SK-N-SH (cell line): ENCODE measurements at regions not wholly inside any gene's neighbourhood (a gene's known extent, or its start where the extent isn't known, plus 50 kb on each side); places are given as distances from the start of the nearest gene placed in this dataset.

Experiments used
- CTCF ChIA-PET: fragments of 300-600, 350-600 bp; formaldehyde crosslinking; extraction: SDS; loops from one replicate; lab custom pipeline; 2021; lab: Yijun Ruan, JAX
- POLR2A ChIA-PET: fragments of 350-600 bp; sonication (Branson Sonifier 250); formaldehyde crosslinking; extraction: SDS; loops from one replicate; lab custom pipeline; 2020; ENCODE audit warnings: antibody characterized with exemption, inconsistent platforms; lab: Yijun Ruan, JAX
- DNase-seq: peaks from one replicate; pipeline ENCODE4 v3.0.0; 2012
- H2AFZ ChIP-seq: fragments of 200-600 bp; sonication (generic); 2 replicates; pipeline ENCODE4 v1.8.1; 2016; ENCODE audit warnings: antibody characterized with exemption, mild to moderate bottlenecking, low read depth
- H3F3A ChIP-seq: fragments of 200-600 bp; sonication (generic); replicated peaks from 2 replicates; pipeline ENCODE3; 2016; ENCODE audit warnings: antibody characterized with exemption, mild to moderate bottlenecking; ENCODE audit not compliant: insufficient read depth
- H3K27ac ChIP-seq, 2 experiments: fragments of 200-500 bp in 1 of 2; fragments of 200-600 bp in 1 of 2; sonication (Bioruptor generic) in 1 of 2; sonication (generic), shearing (Covaris generic) in 1 of 2; 2 replicates each; pipeline versions ENCODE4 v1.5.1 to v1.6.1; 2014 to 2016; ENCODE audit warnings: low read depth in 2 of 2, inconsistent platforms in 1 of 2, low read length in 1 of 2, mild to moderate bottlenecking in 1 of 2, mixed read lengths in 1 of 2
- H3K27me3 ChIP-seq: fragments of 200-600 bp; sonication (generic), shearing (Covaris generic); 2 replicates; pipeline ENCODE4 v1.6.1; 2016; ENCODE audit warnings: mixed run types; ENCODE audit not compliant: insufficient read depth
- H3K36me3 ChIP-seq, 2 experiments: fragments of 200-500 bp in 1 of 2; fragments of 200-600 bp in 1 of 2; sonication (Bioruptor generic) in 1 of 2; sonication (generic) in 1 of 2; replicated peaks in 1 of 2; 2 replicates each; pipeline versions ENCODE3 to v1.5.1; 2014 to 2016; ENCODE audit warnings: low read length in 1 of 2, mild to moderate bottlenecking in 1 of 2; ENCODE audit not compliant: insufficient read depth in 2 of 2, control insufficient read depth in 1 of 2
- H3K4me1 ChIP-seq, 2 experiments: fragments of 200-500 bp in 1 of 2; fragments of 200-600 bp in 1 of 2; sonication (Bioruptor generic) in 1 of 2; sonication (generic), shearing (Covaris generic) in 1 of 2; 2 replicates each; pipeline versions ENCODE4 v1.5.1 to v1.6.1; 2014 to 2016; ENCODE audit warnings: low read depth in 1 of 2, low read length in 1 of 2, mixed run types in 1 of 2; ENCODE audit not compliant: insufficient read depth in 2 of 2, control insufficient read depth in 1 of 2
- H3K4me2 ChIP-seq: fragments of 200-600 bp; sonication (generic), shearing (Covaris generic); 2 replicates; pipeline ENCODE4 v1.6.1; 2017; ENCODE audit warnings: mixed run types
- H3K4me3 ChIP-seq, 2 experiments: fragments of 200-500 bp in 1 of 2; fragments of 200-600 bp in 1 of 2; sonication (Bioruptor generic) in 1 of 2; sonication (generic), shearing (Covaris generic) in 1 of 2; 2 replicates each; pipeline versions ENCODE4 v1.5.1 to v1.8.1; 2014 to 2016; ENCODE audit warnings: low read depth in 2 of 2, inconsistent platforms in 1 of 2, low read length in 1 of 2, mild to moderate bottlenecking in 1 of 2, mixed read lengths in 1 of 2, moderate library complexity in 1 of 2
- H3K79me2 ChIP-seq: fragments of 200-600 bp; sonication (generic); 2 replicates; pipeline ENCODE4 v1.8.1; 2017; ENCODE audit warnings: mild to moderate bottlenecking; ENCODE audit not compliant: insufficient read depth
- H3K9ac ChIP-seq: fragments of 200-600 bp; sonication (generic); 2 replicates; pipeline ENCODE4 v1.6.1; 2017; ENCODE audit warnings: mixed run types
- H3K9me2 ChIP-seq: fragments of 200-600 bp; sonication (generic); 2 replicates; pipeline ENCODE4 v1.6.1; 2017; ENCODE audit warnings: mixed run types
- H3K9me3 ChIP-seq: fragments of 200-600 bp; sonication (generic); 2 replicates; pipeline ENCODE4 v1.6.1; 2017; ENCODE audit warnings: mixed run types, mild to moderate bottlenecking, moderate library complexity
- H4K20me1 ChIP-seq: fragments of 200-600 bp; sonication (generic); 2 replicates; pipeline ENCODE4 v1.6.1; 2017; ENCODE audit warnings: mild to moderate bottlenecking, mixed run types; ENCODE audit not compliant: insufficient read depth
- ELF1 ChIP-seq: IDR thresholded peaks from 2 replicates; pipeline ENCODE4 v1.4.0; 2012
- FOSL2 ChIP-seq: IDR thresholded peaks from 2 replicates; pipeline ENCODE4 v1.4.0; 2012; ENCODE audit warnings: low read depth, mild to moderate bottlenecking, moderate library complexity, borderline replicate concordance
- FOXJ3 ChIP-seq: sonication (generic); formaldehyde crosslinking; IDR thresholded peaks from 2 replicates; pipeline ENCODE4 v1.5.1; 2020; ENCODE audit warnings: mild to moderate bottlenecking, missing genetic modification reagents
- FOXM1 ChIP-seq: IDR thresholded peaks from 2 replicates; pipeline ENCODE4 v1.4.0; 2012; ENCODE audit warnings: low read depth, mild to moderate bottlenecking
- GATA2 ChIP-seq: sonication (generic); formaldehyde crosslinking; IDR thresholded peaks from 2 replicates; pipeline ENCODE4 v1.5.0; 2020; ENCODE audit warnings: mild to moderate bottlenecking, missing genetic modification reagents
- JUND ChIP-seq: IDR thresholded peaks from 2 replicates; pipeline ENCODE4 v1.4.0; 2012
- MEF2A ChIP-seq: IDR thresholded peaks from 2 replicates; pipeline ENCODE4 v1.4.0; 2012; ENCODE audit warnings: low read depth, borderline replicate concordance
- NFIC ChIP-seq: IDR thresholded peaks from 2 replicates; pipeline ENCODE4 v1.4.0; 2012; ENCODE audit warnings: borderline replicate concordance
- NRF1 ChIP-seq: IDR thresholded peaks from 2 replicates; pipeline ENCODE4 v1.6.1; 2012; ENCODE audit warnings: low read depth, mild to moderate bottlenecking, low read length
- POLR2AphosphoS5 ChIP-seq: IDR thresholded peaks from 2 replicates; pipeline ENCODE4 v1.6.1; 2012; ENCODE audit warnings: low read depth, low read length
- RCOR1 ChIP-seq: fragments of 150-350 bp; IDR thresholded peaks from 2 replicates; pipeline ENCODE4 v1.6.1; 2017; ENCODE audit warnings: antibody characterized with exemption, low read length
- RXRA ChIP-seq: IDR thresholded peaks from 2 replicates; pipeline ENCODE4 v1.4.0; 2012; ENCODE audit warnings: low read depth, mild to moderate bottlenecking, borderline replicate concordance
- SMC3 ChIP-seq: IDR thresholded peaks from 2 replicates; pipeline ENCODE4 v1.6.1; 2012; ENCODE audit warnings: low read depth, low read length, improper control_type of control experiment
- TAF1 ChIP-seq: IDR thresholded peaks from 2 replicates; pipeline ENCODE4 v1.6.1; 2012; ENCODE audit warnings: low read depth, mild to moderate bottlenecking, low read length, moderate library complexity, borderline replicate concordance
- USF1 ChIP-seq: IDR thresholded peaks from 2 replicates; pipeline ENCODE4 v1.4.0; 2012; ENCODE audit warnings: low read depth, borderline replicate concordance
- USF2 ChIP-seq: fragments of 150-350 bp; IDR thresholded peaks from 2 replicates; pipeline ENCODE4 v1.6.1; 2017; ENCODE audit warnings: antibody characterized with exemption, low read length, low read depth, borderline replicate concordance
- YY1 ChIP-seq: IDR thresholded peaks from 2 replicates; pipeline ENCODE4 v1.4.0; 2012; ENCODE audit warnings: low read depth, mild to moderate bottlenecking
- WGBS: methylation state at CpG from one replicate; pipeline ENCODE4 v1.1.6; 2017; ENCODE audit warnings: low lambda C conversion rate; 5-methylcytosine and 5-hydroxymethylcytosine counted together
- TF ChIP-seq, protein P1 (sequence below): IDR thresholded peaks from 2 replicates; pipeline ENCODE4 v1.4.0; 2012; ENCODE audit warnings: low read depth, borderline replicate concordance

GRCh38 chr12:118827047-118827446, 154.3 kb upstream of the SRRM4 start:
- no peaks in the 10 kb centered on the region for H3K79me2 ChIP-seq
- CTCF ChIA-PET: no interaction called here
- no peak overlapping the region for H3K9ac ChIP-seq
- no peak overlapping the region for H2AFZ ChIP-seq
- no peaks in the 10 kb centered on the region for H3K36me3 ChIP-seq
- DNase-seq: no peak
- H3K9me3 ChIP-seq: no peaks in the 10 kb centered on the region
- H3K9me2 ChIP-seq: no peaks in the 10 kb centered on the region
- H4K20me1 ChIP-seq: no peaks in the 10 kb centered on the region
- TF ChIP-seq USF1 (no peak), RXRA (no peak), NFIC (no peak), FOXM1 (no peak), GATA2 (CRISPR knock-in tag) (no peak), JUND (no peak), YY1 (no peak), MEF2A (no peak), RCOR1 (no peak), FOSL2 (no peak), SMC3 (no peak), USF2 (no peak), FOXJ3 (CRISPR knock-in tag) (no peak), ELF1 (no peak), TAF1 (no peak), NRF1 (no peak), POLR2AphosphoS5 (no peak)
- TF ChIP-seq, protein P1, sequence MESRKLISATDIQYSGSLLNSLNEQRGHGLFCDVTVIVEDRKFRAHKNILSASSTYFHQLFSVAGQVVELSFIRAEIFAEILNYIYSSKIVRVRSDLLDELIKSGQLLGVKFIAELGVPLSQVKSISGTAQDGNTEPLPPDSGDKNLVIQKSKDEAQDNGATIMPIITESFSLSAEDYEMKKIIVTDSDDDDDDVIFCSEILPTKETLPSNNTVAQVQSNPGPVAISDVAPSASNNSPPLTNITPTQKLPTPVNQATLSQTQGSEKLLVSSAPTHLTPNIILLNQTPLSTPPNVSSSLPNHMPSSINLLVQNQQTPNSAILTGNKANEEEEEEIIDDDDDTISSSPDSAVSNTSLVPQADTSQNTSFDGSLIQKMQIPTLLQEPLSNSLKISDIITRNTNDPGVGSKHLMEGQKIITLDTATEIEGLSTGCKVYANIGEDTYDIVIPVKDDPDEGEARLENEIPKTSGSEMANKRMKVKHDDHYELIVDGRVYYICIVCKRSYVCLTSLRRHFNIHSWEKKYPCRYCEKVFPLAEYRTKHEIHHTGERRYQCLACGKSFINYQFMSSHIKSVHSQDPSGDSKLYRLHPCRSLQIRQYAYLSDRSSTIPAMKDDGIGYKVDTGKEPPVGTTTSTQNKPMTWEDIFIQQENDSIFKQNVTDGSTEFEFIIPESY: no peak
- H3K4me1 ChIP-seq: no peaks in the 10 kb centered on the region
- POLR2A ChIA-PET: no interaction called here
- H3K4me2 ChIP-seq: no peak overlapping the region
- H3K27ac ChIP-seq: no peak overlapping the region
- WGBS: 0% methylated on average over 1 of the region's 1 CpG
- H3K27me3 ChIP-seq: no peaks in the 10 kb centered on the region
- H3F3A ChIP-seq: no peaks in the 10 kb centered on the region
- no peak overlapping the region for H3K4me3 ChIP-seq
